ENCODE measurements at regions not wholly inside any gene's neighbourhood (a gene's known extent, or its start where the extent isn't known, plus 50 kb on each side); places are given as distances from the start of the nearest gene placed in this dataset.
"Not testable (repeated sequence)": the region's sequence is repeated elsewhere in the genome, so short reads cannot be mapped to it uniquely, and the experiment has no call there.

DNA sequence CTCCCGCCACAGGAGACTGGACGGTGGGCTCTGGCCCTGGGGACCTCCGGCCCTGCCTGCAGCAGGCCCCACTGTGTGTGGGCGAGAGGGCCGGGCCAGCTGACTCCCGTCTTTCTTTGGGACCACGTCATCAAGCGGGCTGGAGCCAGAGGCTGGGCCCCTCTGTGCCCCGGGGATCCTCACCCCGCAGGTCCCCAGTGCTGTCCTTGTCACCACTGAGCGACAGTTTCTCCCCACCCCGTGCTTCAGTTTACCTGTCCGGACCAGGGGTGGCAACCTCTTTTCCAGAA is 181.9 kb upstream of the ZNF469 start:
- TF ChIP-seq NFRKB (IDR thresholded peaks at IDR 0.05) (no peak), ZNF384 (IDR thresholded peaks at IDR 0.05) (no peak), SP1 (IDR thresholded peaks at IDR 0.05) (no peak), FOXK2 (IDR thresholded peaks at IDR 0.05) (no peak), TARDBP (IDR thresholded peaks at IDR 0.05) (no peak), FOXA1 (IDR thresholded peaks at IDR 0.05) (no peak), ELF4 (IDR thresholded peaks at IDR 0.05) (no peak), BHLHE40 (IDR thresholded peaks at IDR 0.05; ENCODE audit: borderline replicate concordance) (no peak), SUZ12 (IDR thresholded peaks at IDR 0.05) (no peak), FOXM1 (IDR thresholded peaks at IDR 0.05; ENCODE audit: borderline replicate concordance) (no peak), HDGF (IDR thresholded peaks at IDR 0.05; ENCODE audit: borderline replicate concordance) (no peak), ARNT (IDR thresholded peaks at IDR 0.05) (no peak), L3MBTL2 (conservative IDR thresholded peaks at IDR 0.05) (no peak), CTBP1 (IDR thresholded peaks at IDR 0.05; ENCODE audit: borderline replicate concordance) (no peak), LEF1 (IDR thresholded peaks at IDR 0.05; ENCODE audit: borderline replicate concordance) (no peak)
- ChIA-PET POLR2A (no interaction called here), CTCF (no interaction called here)

DNA sequence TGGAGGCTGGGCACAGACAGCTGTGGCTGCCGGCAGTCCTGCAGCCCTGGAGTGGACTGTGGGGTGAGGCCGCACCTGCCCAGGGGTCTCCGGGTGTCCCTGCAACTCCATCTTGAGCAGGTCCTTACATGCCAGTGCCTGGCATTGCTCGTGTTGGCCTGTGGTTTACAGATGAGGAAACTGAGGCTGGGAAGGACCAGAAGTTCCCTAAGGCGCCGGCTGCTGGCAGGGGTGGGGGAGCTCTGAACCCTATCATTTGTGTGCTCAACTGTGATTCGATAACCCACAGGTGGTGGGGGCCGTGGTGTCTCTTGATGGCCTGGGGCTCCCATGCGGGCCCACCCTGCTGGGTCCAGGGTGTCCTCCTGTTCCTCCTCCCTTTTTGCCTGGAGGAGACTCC is 181.1 kb upstream of the ZNF469 start:
- CTCF ChIA-PET; DNase-seq (ENCODE audit: extremely low spot score); POLR2A ChIA-PET: not testable (repeated sequence)

More for the DNA sequence above, 181.9 kb upstream of the ZNF469 start:
- DNase-seq (ENCODE audit: extremely low spot score), result no peak

GRCh38 chr16:88202207-88202745 is 180.5 kb upstream of the ZNF469 start:
- TF ChIP-seq CTBP1 (IDR thresholded peaks at IDR 0.05; ENCODE audit: borderline replicate concordance) (no peak), ZNF384 (IDR thresholded peaks at IDR 0.05) (no peak), ARNT (IDR thresholded peaks at IDR 0.05) (no peak), FOXM1 (IDR thresholded peaks at IDR 0.05; ENCODE audit: borderline replicate concordance) (no peak), FOXK2 (IDR thresholded peaks at IDR 0.05) (no peak), SP1 (IDR thresholded peaks at IDR 0.05) (no peak), NFRKB (IDR thresholded peaks at IDR 0.05) (no peak)
- ChIA-PET POLR2A (no interaction called here), CTCF (no interaction called here)
- no peak for DNase-seq (ENCODE audit: extremely low spot score)

DNA sequence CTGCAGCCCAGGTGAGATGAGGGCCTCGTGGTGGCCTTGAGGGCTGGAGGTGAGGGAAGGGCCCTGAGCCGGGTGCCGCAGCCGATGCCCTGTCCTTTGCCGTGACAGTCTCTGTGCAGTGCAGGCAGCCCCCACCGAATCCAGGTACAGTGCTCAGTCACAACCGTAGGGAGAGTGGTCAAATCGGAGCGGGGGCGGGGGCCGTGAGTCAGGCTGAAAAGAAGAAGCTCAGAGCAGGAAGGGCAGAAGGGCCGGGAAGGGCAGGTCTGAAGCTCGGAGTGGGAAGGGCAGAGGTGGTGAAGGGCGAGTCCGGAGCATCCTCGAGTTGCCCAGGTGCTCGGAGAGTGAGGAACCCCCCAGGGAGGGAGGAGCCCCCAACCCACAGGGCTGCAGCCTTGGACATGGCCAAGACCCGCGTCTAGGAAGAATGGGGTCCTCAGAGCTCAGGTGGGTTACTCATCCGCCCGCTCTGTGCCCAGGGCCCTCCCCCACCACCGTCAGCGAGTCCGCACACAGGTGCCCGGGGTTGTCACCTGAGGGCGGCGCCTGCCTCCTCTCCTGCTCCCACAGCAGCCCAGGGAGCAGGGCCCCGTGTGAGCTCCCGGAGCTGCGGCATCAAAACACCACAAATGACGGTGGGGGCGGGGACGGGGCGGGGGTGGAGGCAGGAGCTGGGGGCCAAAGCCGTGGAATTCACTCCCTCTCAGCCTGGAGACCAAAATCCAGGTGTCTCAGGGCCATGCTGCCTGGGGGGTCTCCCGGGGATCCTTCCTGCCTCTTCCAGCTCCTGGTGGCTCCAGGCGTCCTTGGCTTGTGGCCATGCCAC is 179.7 kb upstream of the ZNF469 start:
- DNase-seq (ENCODE audit: extremely low spot score); POLR2A ChIA-PET; CTCF ChIA-PET: not testable (repeated sequence)

DNA sequence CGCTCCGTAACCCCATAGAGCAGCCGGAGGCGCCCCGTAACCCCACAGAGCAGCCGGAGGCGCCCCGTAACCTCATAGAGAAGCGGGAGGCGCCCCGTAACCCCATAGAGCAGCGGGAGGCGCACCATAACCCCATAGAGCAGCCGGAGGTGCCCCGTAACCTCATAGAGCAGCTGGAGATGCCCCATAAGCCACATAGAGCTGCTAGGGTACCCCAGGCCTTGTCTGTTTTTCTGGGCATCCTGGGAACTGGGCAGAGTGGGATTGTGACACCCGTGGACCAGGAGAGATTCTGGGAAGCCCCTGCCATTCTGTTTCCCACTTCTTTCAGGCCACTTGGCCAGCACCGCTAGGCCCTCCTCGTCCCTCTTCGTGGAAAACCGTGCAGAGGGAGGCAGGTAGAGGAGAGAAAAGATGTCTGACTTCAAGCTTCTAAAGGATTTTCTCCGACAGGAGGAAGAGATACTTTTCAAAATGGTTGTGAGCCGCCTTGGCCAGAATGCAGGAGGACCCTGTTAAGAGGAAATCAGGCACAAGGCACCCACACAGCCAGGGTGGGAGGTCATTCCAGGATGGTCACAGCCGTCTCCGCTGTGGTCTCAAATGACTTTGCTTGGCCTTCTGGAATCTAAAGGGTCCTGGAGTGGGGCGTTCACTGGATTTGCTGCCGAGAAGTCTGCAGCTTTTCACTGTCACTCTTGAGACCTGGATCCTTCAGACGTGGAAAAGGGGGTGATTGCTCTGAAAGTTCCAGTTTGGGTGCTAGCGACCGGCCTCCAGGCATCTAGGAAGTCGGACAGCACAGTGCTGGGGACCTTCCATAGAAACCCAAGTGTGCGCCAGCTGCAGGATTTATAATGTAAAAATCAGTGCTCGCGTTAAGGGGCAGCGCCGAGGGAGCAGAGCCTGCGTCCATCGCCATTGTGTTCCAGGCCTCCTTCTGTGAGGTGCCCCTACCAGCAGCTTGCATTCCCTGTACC is 178.3 kb upstream of the ZNF469 start:
- CTCF ChIA-PET; POLR2A ChIA-PET; DNase-seq (ENCODE audit: extremely low spot score): not testable (repeated sequence)

DNA sequence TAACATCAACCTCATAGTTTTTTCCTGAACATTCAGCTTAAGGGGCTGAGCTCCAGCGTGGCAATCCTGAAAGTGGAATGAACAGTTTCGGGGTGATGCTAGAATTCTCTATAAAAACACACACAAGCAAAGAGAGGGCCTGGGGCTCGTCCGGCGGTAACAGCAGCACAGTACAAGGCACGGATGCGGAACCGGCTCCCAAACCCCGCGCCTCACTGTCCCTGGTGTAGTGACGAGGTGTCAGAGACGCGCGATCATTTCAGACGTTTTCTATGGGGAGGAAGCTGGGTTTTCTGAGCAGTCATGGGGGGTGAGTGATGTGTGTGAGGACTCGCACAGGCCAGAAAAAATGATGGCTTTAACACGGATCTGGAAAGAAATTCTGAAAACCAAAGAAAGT is 177.3 kb upstream of the ZNF469 start:
- CTCF ChIA-PET; DNase-seq (ENCODE audit: extremely low spot score); POLR2A ChIA-PET: not testable (repeated sequence)

GRCh38 chr16:88206006-88206405 is 176.8 kb upstream of the ZNF469 start:
- CTCF ChIA-PET; DNase-seq (ENCODE audit: extremely low spot score); POLR2A ChIA-PET: not testable (repeated sequence)

- POLR2A ChIA-PET; DNase-seq (ENCODE audit: extremely low spot score); CTCF ChIA-PET: not testable (repeated sequence)
These were observed 176.2 kb upstream of the ZNF469 start for GRCh38 chr16:88206516-88206915.

DNA sequence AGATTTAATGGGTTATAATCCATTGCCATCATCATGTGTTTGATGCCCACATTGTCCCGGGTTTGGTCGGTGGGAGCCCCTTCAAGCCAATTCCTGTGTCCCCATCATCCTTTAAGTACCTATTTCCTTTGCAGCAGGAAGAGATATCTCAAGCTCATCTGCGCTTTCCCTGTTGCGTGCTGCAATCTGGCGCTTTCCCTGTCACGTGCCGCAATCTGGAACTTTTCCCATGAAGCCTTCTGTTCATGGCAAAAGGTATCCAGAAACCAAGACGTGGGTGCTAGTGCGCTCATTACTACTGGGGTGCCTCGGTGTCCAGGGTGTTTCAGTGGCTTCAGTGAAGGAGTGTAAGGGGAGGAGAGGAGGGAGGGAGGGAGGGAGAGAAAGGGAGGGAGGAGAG is 174.6 kb upstream of the ZNF469 start:
- ChIA-PET POLR2A (no interaction called here), CTCF (no interaction called here)
- TF ChIP-seq LEF1 (IDR thresholded peaks at IDR 0.05; ENCODE audit: borderline replicate concordance), result no peak
- DNase-seq (ENCODE audit: extremely low spot score), result no peak

GRCh38 chr16:88208776-88209175 is 174.0 kb upstream of the ZNF469 start:
- POLR2A ChIA-PET; CTCF ChIA-PET; DNase-seq (ENCODE audit: extremely low spot score): not testable (repeated sequence)

DNA sequence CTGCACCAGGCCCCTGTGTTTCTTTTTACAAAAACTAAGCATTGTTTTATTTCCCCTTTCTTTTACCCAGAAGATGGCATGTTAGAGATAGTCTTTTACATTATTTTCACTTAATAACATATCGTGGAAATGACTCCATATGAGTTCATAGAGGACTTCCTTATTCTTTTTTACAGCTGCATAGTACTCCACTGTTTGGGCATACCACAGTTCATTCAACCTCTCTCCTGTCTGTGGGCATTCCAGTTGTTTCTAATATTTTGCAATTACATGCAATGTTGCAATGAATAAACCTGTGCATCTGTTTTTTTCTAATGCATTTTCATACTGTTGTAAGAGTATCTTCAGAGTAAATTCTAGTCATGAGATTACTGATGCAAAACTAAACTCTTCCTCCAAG is 173.2 kb upstream of the ZNF469 start:
- POLR2A ChIA-PET; DNase-seq (ENCODE audit: extremely low spot score); CTCF ChIA-PET: not testable (repeated sequence)

GRCh38 chr16:88213937-88214336 is 168.8 kb upstream of the ZNF469 start:
- POLR2A ChIA-PET; DNase-seq (ENCODE audit: extremely low spot score); CTCF ChIA-PET: not testable (repeated sequence)

- DNase-seq (ENCODE audit: extremely low spot score); CTCF ChIA-PET; POLR2A ChIA-PET: not testable (repeated sequence)
These were observed 161.6 kb upstream of the ZNF469 start for GRCh38 chr16:88221001-88221761.

- DNase-seq (ENCODE audit: extremely low spot score); CTCF ChIA-PET; POLR2A ChIA-PET: not testable (repeated sequence)
These were observed 159.1 kb upstream of the ZNF469 start for GRCh38 chr16:88223696-88224095.
